MM.1S (cell line): ENCODE measurements at regions not wholly inside any gene's neighbourhood (a gene's known extent, or its start where the extent isn't known, plus 50 kb on each side); places are given as distances from the start of the nearest gene placed in this dataset.

Source experiments
- EZH2 ChIP-seq: fragments of 300-600 bp; sonication (generic); optimal IDR thresholded peaks from 2 replicates; pipeline ENCODE3; 2017; ENCODE audit warnings: low read depth, mild to moderate bottlenecking, antibody characterized with exemption, low read length, mixed read lengths
- EZH2phosphoT487 ChIP-seq: fragments of 300-600 bp; sonication (generic); IDR thresholded peaks from 2 replicates; pipeline ENCODE4 v1.6.1; 2018; ENCODE audit warnings: antibody characterized with exemption, low read length
- TF ChIP-seq, protein P1 (sequence below): fragments of 300-600 bp; sonication (generic); IDR thresholded peaks from 2 replicates; pipeline ENCODE4 v1.5.1; 2016; ENCODE audit warnings: antibody characterized with exemption, low read length, mixed read lengths

DNA sequence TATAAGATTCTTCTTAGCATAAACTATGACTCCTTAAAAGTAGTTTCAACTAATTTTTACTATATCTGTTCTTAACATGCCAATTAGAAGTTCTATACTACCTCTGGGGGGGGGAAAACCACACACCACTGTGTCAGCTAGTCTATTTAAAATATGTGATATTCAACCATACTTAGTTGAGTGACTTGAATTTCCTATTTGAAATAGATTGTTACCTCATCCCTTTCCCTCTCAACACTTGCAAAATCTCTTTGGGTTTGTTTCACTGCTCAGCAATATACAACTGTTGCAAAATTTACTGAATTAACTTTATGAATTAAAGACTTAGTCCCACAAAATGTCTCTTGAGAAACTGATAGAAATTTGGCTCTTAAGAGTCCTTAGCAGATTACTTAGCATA lies 151.1 kb upstream of the POU5F2 start:
- TF ChIP-seq EZH2, result no peak
- TF ChIP-seq, protein P1, sequence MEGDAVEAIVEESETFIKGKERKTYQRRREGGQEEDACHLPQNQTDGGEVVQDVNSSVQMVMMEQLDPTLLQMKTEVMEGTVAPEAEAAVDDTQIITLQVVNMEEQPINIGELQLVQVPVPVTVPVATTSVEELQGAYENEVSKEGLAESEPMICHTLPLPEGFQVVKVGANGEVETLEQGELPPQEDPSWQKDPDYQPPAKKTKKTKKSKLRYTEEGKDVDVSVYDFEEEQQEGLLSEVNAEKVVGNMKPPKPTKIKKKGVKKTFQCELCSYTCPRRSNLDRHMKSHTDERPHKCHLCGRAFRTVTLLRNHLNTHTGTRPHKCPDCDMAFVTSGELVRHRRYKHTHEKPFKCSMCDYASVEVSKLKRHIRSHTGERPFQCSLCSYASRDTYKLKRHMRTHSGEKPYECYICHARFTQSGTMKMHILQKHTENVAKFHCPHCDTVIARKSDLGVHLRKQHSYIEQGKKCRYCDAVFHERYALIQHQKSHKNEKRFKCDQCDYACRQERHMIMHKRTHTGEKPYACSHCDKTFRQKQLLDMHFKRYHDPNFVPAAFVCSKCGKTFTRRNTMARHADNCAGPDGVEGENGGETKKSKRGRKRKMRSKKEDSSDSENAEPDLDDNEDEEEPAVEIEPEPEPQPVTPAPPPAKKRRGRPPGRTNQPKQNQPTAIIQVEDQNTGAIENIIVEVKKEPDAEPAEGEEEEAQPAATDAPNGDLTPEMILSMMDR, result no peak
- no peak for TF ChIP-seq EZH2phosphoT487
